Liver (tissue), 8 donors: ENCODE measurements at regions not wholly inside any gene's neighbourhood (a gene's known extent, or its start where the extent isn't known, plus 50 kb on each side); places are given as distances from the start of the nearest gene placed in this dataset.

Source experiments
- DNase-seq: peaks from one replicate; pipeline ENCODE4 v3.0.0-alpha.2; 2017; ENCODE audit warnings: low spot score
- H3K27ac ChIP-seq, 2 donors: one replicate each; pipeline ENCODE4 v1.7.0; 2013; ENCODE audit warnings: inconsistent platforms in 2 of 2, low read length in 2 of 2, control low read depth in 1 of 2, low read depth in 1 of 2, mild to moderate bottlenecking in 1 of 2
- H3K27me3 ChIP-seq, 4 donors: one replicate each; pipeline versions ENCODE4 v1.6.1 to v1.7.0; 2013; ENCODE audit warnings: low read length in 3 of 4, inconsistent platforms in 1 of 4, mild to moderate bottlenecking in 1 of 4, moderate library complexity in 1 of 4; ENCODE audit not compliant: control insufficient read depth in 4 of 4, insufficient read depth in 4 of 4
- H3K36me3 ChIP-seq, 4 donors: one replicate each; pipeline versions ENCODE4 v1.6.1 to v1.7.0; 2013; ENCODE audit warnings: low read length in 3 of 4, mild to moderate bottlenecking in 3 of 4, low read depth in 1 of 4, moderate library complexity in 1 of 4; ENCODE audit not compliant: control insufficient read depth in 4 of 4, insufficient read depth in 3 of 4
- H3K4me1 ChIP-seq, 4 donors: one replicate each; pipeline versions ENCODE4 v1.6.1 to v1.7.0; 2013; ENCODE audit warnings: low read length in 3 of 4, mild to moderate bottlenecking in 3 of 4, moderate library complexity in 1 of 4; ENCODE audit not compliant: control insufficient read depth in 4 of 4, insufficient read depth in 4 of 4
- H3K4me3 ChIP-seq, 3 donors: one replicate each; pipeline versions ENCODE4 v1.6.1 to v1.7.0; 2013; ENCODE audit warnings: low read length in 3 of 3, control low read depth in 1 of 3, low read depth in 1 of 3, mild to moderate bottlenecking in 1 of 3
- H3K9ac ChIP-seq, 2 donors: one replicate each; pipeline ENCODE4 v1.7.0; 2013; ENCODE audit warnings: low read length in 2 of 2, mild to moderate bottlenecking in 2 of 2, moderate library complexity in 2 of 2, control low read depth in 1 of 2, low read depth in 1 of 2
- H3K9me3 ChIP-seq, 4 donors: one replicate each; pipeline versions ENCODE4 v1.6.1 to v1.7.0; 2013; ENCODE audit warnings: low read length in 3 of 4; ENCODE audit not compliant: control insufficient read depth in 4 of 4
- CTCF ChIP-seq: fragments of 150-350 bp; IDR thresholded peaks from 2 replicates; pipeline ENCODE4 v1.5.1; 2017; ENCODE audit warnings: improper control_type of control experiment, low read depth, low read length; ENCODE audit not compliant: missing input control
- EGR1 ChIP-seq, 2 donors: IDR thresholded peaks; 2 replicates each; pipeline ENCODE4 v1.6.1; 2016 to 2018; ENCODE audit warnings: antibody characterized with exemption in 2 of 2, low read depth in 2 of 2
- FOXA1 ChIP-seq: IDR thresholded peaks from 2 replicates; pipeline ENCODE4 v1.6.1; 2016; ENCODE audit warnings: antibody characterized with exemption
- FOXA2 ChIP-seq: IDR thresholded peaks from 2 replicates; pipeline ENCODE4 v1.6.1; 2016; ENCODE audit warnings: antibody characterized with exemption
- GABPA ChIP-seq, 2 donors: IDR thresholded peaks in 1 of 2; conservative IDR thresholded peaks in 1 of 2; 2 replicates each; pipeline ENCODE4 v1.6.1; 2016; ENCODE audit warnings: antibody characterized with exemption in 2 of 2, mild to moderate bottlenecking in 1 of 2, moderate library complexity in 1 of 2
- HNF4A ChIP-seq, 2 donors: conservative IDR thresholded peaks; 2 replicates each; pipeline ENCODE4 v1.6.1; 2016; ENCODE audit warnings: antibody characterized with exemption in 2 of 2, mild to moderate bottlenecking in 2 of 2
- JUND ChIP-seq, 2 donors: IDR thresholded peaks; 2 replicates each; pipeline ENCODE4 v1.6.1; 2016; ENCODE audit warnings: antibody characterized with exemption in 2 of 2
- NR2F2 ChIP-seq: IDR thresholded peaks from 2 replicates; pipeline ENCODE4 v1.6.1; 2016; ENCODE audit warnings: antibody characterized with exemption
- RAD21 ChIP-seq, 2 donors: IDR thresholded peaks; 2 replicates each; pipeline ENCODE4 v1.6.1; 2016; ENCODE audit warnings: antibody characterized with exemption in 2 of 2, mild to moderate bottlenecking in 2 of 2
- RXRA ChIP-seq, 2 donors: IDR thresholded peaks; 2 replicates each; pipeline ENCODE4 v1.6.1; 2017 to 2018; ENCODE audit warnings: antibody characterized with exemption in 2 of 2, mild to moderate bottlenecking in 1 of 2
- SP1 ChIP-seq: IDR thresholded peaks from 2 replicates; pipeline ENCODE4 v1.6.1; 2018; ENCODE audit warnings: antibody characterized with exemption, mild to moderate bottlenecking
- TAF1 ChIP-seq: conservative IDR thresholded peaks from 2 replicates; pipeline ENCODE4 v1.6.1; 2016; ENCODE audit warnings: antibody characterized with exemption, mild to moderate bottlenecking
- YY1 ChIP-seq: IDR thresholded peaks from 2 replicates; pipeline ENCODE4 v1.6.1; 2016; ENCODE audit warnings: antibody characterized with exemption, mild to moderate bottlenecking
- ZBTB33 ChIP-seq: IDR thresholded peaks from 2 replicates; pipeline ENCODE4 v1.6.1; 2016; ENCODE audit warnings: antibody characterized with exemption
- WGBS: extraction: QIAGEN DNeasy Blood & Tissue Kit; methylation state at CpG from one replicate; pipeline ENCODE4 v1.1.7; 2013; 5-methylcytosine and 5-hydroxymethylcytosine counted together
- TF ChIP-seq, protein P1 (sequence below): IDR thresholded peaks from 2 replicates; pipeline ENCODE4 v1.6.1; 2016; ENCODE audit warnings: antibody characterized with exemption
- TF ChIP-seq, protein P2 (sequence below): IDR thresholded peaks from 2 replicates; pipeline ENCODE4 v1.6.1; 2016; ENCODE audit warnings: antibody characterized with exemption
- TF ChIP-seq, protein P3 (sequence below): IDR thresholded peaks from 2 replicates; pipeline ENCODE4 v1.6.1; 2016; ENCODE audit warnings: antibody characterized with exemption, mild to moderate bottlenecking
- donor health status: healthy.
- donor health status: healthy.
- donor health status: healthy.
- donor health status: healthy.
- donor health status: healthy.

GRCh38 chr4:41880840-41881831 is 54.1 kb upstream of the TMEM33 start (continued):
- TF ChIP-seq RXRA (IDR thresholded peaks at IDR 0.05) (no peak), CTCF (no peak), RAD21 (IDR thresholded peaks at IDR 0.05) (no peak)

- H3K9me3 ChIP-seq, result peaks cover 0 to 5% (median 1%) of the 10 kb centered on the region in 4 donors
- H3K4me1 ChIP-seq, result peaks cover 17 to 54% (median 39%) of the 10 kb centered on the region in 4 donors
- no peaks in the 10 kb centered on the region for H3K36me3 ChIP-seq
- DNase-seq, result no peak
- TF ChIP-seq RXRA (IDR thresholded peaks at IDR 0.05) (no peak), CTCF (no peak), EGR1 (IDR thresholded peaks at IDR 0.05; ENCODE audit: low read depth in 2 of 2) (no peak), FOXA2 (no peak), HNF4A (conservative IDR thresholded peaks at IDR 0.05) (no peak), JUND (IDR thresholded peaks at IDR 0.05) (no peak), GABPA (IDR thresholded peaks at IDR 0.05 in 1 of 2, conservative IDR thresholded peaks at IDR 0.05 in 1 of 2) (no peak), TAF1 (no peak), SP1 (no peak), NR2F2 (no peak), FOXA1 (no peak), ZBTB33 (no peak), YY1 (no peak)
- TF ChIP-seq, protein P1, sequence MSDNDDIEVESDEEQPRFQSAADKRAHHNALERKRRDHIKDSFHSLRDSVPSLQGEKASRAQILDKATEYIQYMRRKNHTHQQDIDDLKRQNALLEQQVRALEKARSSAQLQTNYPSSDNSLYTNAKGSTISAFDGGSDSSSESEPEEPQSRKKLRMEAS, result no peak
- TF ChIP-seq, protein P2, sequence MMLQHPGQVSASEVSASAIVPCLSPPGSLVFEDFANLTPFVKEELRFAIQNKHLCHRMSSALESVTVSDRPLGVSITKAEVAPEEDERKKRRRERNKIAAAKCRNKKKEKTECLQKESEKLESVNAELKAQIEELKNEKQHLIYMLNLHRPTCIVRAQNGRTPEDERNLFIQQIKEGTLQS, result no peak
- TF ChIP-seq, protein P3, sequence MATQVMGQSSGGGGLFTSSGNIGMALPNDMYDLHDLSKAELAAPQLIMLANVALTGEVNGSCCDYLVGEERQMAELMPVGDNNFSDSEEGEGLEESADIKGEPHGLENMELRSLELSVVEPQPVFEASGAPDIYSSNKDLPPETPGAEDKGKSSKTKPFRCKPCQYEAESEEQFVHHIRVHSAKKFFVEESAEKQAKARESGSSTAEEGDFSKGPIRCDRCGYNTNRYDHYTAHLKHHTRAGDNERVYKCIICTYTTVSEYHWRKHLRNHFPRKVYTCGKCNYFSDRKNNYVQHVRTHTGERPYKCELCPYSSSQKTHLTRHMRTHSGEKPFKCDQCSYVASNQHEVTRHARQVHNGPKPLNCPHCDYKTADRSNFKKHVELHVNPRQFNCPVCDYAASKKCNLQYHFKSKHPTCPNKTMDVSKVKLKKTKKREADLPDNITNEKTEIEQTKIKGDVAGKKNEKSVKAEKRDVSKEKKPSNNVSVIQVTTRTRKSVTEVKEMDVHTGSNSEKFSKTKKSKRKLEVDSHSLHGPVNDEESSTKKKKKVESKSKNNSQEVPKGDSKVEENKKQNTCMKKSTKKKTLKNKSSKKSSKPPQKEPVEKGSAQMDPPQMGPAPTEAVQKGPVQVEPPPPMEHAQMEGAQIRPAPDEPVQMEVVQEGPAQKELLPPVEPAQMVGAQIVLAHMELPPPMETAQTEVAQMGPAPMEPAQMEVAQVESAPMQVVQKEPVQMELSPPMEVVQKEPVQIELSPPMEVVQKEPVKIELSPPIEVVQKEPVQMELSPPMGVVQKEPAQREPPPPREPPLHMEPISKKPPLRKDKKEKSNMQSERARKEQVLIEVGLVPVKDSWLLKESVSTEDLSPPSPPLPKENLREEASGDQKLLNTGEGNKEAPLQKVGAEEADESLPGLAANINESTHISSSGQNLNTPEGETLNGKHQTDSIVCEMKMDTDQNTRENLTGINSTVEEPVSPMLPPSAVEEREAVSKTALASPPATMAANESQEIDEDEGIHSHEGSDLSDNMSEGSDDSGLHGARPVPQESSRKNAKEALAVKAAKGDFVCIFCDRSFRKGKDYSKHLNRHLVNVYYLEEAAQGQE, result no peak
- peak overlapping the region in 1 of 3 donors; percentile 57 for H3K4me3 ChIP-seq
- WGBS, result 10% methylated on average over 45 of the region's 45 CpGs
- no peak overlapping the region for H3K27ac ChIP-seq
- peaks cover 0 to 11% (median 0%) of the 10 kb centered on the region in 4 donors for H3K27me3 ChIP-seq
- H3K9ac ChIP-seq, result no peak overlapping the region
Observed at GRCh38 chr4:41880022-41880837, 55.0 kb upstream of the TMEM33 start.
